Fibroblast of mammary gland (primary cell): ENCODE measurements at regions not wholly inside any gene's neighbourhood (a gene's known extent, or its start where the extent isn't known, plus 50 kb on each side); places are given as distances from the start of the nearest gene placed in this dataset.

Experiments used
- DNase-seq: peaks from one replicate; pipeline ENCODE4 v3.0.0-alpha.2; 2010; ENCODE audit warnings: low read depth
- H3K4me3 ChIP-seq: 2 replicates; pipeline ENCODE4 v1.5.1; 2011; ENCODE audit warnings: low read depth, mild to moderate bottlenecking, low read length, moderate library complexity; ENCODE audit not compliant: control insufficient read depth
- TF ChIP-seq, protein P1 (sequence below): conservative IDR thresholded peaks from 2 replicates; pipeline ENCODE4 v1.5.1; 2011; ENCODE audit warnings: low read depth, low read length, inconsistent platforms; ENCODE audit not compliant: control insufficient read depth, insufficient read depth

DNA sequence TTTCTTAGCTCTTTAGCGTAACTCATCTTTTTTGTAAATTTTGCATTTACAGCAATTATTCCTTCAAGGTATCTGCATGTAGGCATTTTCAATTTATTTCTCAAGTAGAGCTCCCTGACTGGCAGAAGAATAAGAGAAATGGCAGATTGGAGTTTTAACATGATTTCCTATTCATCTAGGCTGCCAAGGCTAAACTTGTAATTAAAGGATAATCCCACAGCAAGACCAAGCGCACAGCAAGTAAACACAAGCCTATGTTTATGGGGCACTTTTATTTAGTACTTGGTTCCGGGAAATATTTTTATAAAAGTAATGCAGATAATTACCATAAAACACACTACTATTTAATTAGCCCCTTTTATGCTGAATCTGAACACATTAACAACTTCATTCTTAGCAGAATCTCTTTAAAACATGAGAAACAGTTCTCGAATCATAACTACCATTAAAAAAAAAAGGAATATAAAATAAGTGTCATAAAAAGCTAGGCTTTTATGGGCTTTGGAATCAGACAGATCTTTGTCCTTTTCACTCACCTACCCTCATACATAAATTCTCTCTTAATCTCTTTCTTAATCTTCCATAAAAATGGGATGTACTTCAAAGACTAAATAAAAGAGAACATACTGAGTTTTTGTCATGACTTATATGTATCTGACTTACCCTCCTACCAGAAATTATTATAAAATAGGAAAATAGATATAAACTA, 961.6 kb upstream of the MIR17HG start:
- no peak for DNase-seq
- no peak overlapping the region for H3K4me3 ChIP-seq
- TF ChIP-seq, protein P1, sequence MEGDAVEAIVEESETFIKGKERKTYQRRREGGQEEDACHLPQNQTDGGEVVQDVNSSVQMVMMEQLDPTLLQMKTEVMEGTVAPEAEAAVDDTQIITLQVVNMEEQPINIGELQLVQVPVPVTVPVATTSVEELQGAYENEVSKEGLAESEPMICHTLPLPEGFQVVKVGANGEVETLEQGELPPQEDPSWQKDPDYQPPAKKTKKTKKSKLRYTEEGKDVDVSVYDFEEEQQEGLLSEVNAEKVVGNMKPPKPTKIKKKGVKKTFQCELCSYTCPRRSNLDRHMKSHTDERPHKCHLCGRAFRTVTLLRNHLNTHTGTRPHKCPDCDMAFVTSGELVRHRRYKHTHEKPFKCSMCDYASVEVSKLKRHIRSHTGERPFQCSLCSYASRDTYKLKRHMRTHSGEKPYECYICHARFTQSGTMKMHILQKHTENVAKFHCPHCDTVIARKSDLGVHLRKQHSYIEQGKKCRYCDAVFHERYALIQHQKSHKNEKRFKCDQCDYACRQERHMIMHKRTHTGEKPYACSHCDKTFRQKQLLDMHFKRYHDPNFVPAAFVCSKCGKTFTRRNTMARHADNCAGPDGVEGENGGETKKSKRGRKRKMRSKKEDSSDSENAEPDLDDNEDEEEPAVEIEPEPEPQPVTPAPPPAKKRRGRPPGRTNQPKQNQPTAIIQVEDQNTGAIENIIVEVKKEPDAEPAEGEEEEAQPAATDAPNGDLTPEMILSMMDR: no peak

DNA sequence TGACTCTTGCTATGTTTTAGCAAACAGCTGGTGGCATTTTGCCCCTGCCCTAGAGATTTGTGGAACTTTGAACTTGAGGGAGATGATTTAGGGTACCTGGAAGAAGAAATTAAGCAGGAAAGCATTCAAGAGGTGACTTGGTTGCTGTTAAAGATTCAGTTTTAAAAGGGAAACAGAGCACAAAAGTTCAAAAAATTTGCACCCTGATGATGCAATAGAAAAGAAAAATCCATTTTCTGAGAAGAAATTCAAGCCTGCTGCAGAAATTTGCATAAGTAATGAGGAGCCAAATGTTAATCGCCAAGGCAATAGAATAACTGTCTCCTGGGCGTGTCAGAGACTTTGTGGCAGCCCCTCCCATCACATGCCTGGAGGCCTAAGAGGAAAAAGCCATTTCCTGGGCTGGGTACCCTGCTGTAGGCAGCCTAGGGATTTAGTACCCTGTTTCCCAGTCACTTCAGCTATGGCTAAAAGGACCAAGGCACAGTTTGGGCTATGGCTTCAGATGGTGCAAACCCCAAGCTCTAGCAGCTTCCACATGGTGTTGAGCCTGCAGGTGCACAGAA, 958.5 kb upstream of the MIR17HG start:
- H3K4me3 ChIP-seq: no peak overlapping the region
- TF ChIP-seq, protein P1: no peak
- DNase-seq: no peak

DNA sequence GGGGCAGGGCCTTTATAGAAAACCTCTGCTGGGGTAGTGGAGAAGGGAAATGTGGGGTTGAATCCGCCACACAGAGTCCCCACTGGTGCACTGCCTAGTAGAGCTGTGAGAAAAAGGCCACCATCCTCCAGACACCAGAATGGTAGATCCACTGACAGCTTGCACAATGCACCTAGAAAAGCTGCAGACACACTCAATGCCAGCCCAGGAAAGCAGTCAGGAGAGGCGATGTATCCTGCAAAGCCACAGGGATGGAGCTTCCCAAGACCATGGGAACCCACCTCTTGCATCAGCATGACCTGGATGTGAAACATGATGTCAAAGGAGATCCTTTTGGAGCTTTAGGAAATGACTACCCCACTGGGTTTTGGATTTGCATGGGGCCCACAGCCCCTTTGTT, 958.0 kb upstream of the MIR17HG start:
- no peak overlapping the region for H3K4me3 ChIP-seq
- TF ChIP-seq, protein P1: no peak
- no peak for DNase-seq

DNA sequence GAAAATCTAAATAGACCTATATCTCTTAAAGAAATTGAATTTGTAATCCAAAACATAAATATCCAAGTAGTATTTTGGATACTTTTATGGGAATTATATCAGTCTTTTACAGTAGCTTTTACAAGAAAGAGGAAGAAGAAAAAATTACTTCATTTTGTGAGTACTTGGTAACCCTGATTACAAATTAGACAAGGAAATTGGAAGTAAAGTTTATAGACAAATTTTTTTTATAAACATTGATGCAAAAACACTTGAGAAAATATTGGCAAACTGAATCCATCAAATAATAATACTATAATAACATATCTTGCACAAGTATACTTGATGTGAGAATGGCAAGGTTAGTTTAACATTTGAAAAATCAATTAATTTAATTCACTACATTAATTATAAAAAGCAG, 954.1 kb upstream of the MIR17HG start:
- DNase-seq: no peak
- H3K4me3 ChIP-seq: no peak overlapping the region
- TF ChIP-seq, protein P1: no peak

DNA sequence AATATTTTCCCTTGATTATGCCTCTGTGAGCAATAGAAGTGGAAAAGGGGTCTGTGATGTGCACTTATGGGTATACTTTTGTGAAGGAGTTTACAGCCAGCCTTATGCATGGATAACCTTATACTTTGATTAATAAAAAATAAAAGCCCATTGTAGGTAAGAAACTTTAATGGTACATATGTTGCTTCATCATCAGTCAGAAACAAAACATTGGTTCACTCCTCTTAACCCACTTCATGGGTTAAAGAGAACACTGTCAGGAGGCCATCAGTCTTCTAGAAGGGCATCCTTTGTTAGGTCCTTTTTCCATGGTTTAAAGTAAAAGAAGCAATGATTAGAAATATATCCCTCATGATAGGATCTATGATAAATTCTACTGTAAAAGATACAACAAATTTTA, 952.1 kb upstream of the MIR17HG start:
- no peak for DNase-seq
- no peak overlapping the region for H3K4me3 ChIP-seq
- TF ChIP-seq, protein P1: no peak

DNA sequence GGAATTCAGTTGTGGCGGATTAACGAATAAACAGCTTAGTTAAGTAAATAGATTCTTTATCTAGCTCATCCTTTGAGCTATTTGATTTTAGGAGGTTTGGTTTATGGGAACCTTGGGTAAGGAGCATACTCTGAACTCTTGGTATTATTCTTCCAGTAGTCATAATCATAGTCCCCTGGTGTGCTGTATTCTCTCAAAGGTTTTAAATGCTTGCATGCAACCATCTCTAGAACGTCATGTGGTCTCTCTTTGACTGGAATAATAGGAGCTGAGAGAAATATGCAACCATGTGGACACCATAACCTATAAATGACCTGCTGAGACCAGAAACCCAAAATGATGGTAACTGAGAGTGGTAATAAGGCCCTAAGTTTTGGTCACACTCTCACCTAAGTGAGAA, 951.6 kb upstream of the MIR17HG start:
- TF ChIP-seq, protein P1: no peak
- H3K4me3 ChIP-seq: no peak overlapping the region
- DNase-seq: no peak

DNA sequence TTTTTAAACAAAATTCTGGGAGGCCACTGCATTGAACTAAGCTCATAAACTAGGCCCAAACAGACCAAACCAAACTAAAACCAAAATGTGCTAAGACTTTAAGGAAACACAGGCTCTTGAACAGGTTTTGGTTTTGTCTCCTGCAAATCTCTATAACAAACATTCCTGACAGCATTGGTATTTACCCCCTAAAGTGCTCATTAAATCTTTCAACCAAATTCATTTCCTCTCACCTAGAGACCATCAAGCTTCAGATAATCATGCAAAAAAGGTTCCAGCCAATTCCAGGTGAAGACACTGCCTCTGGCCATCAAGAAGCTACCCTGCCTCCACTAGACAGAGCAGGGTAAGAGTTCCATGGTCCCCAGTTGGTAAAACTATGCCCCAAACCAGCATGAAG, 951.2 kb upstream of the MIR17HG start:
- H3K4me3 ChIP-seq: no peak overlapping the region
- DNase-seq: no peak
- TF ChIP-seq, protein P1: no peak
